T1000 (cell line): ENCODE measurements at regions not wholly inside any gene's neighbourhood (a gene's known extent, or its start where the extent isn't known, plus 50 kb on each side); places are given as distances from the start of the nearest gene placed in this dataset.
"Not testable (repeated sequence)": the region's sequence is repeated elsewhere in the genome, so short reads cannot be mapped to it uniquely, and the experiment has no call there.

ENCODE experiments used
- DNase-seq: peaks from one replicate; lab custom pipeline; 2025; ENCODE audit warnings: mixed read lengths; lab: John Stamatoyannopoulos, UW

DNA sequence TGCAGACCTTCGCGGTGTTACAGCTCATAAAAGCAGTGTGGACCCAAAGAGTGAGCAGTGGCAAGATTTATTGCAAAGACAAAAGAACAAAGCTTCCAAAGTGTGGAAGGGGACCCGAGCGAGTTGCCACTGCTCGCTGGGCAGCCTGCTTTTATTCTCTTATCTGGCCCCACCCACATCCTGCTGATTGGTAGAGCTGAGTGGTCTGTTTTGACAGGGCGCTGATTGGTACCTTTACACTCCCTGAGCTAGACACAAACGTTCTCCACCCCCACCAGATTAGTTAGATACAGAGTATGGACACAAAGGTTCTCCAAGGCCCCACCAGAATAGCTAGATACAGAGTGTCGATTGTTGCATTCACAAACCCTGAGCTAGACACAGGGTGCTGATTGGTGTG lies 156.2 kb upstream of the GIMD1 start:
- not testable (repeated sequence) for DNase-seq

DNA sequence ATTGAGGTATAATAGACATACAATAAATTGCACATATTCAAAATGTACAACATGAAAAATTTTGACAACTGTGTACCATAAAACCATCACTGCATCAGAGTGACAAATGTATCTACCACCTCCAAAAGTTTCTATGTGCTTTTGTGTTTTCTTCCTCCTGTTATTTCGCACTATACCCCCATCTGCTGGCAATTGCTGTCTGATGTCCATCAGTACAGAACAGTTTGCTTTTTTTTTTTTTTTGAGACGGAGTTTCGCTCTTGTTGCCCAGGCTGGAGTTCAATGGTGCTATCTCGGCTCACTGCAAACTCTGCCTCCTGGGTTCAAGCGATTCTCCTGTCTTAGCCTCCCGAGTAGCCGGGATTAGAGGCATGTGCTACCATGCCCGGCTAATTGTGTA lies 154.3 kb upstream of the GIMD1 start:
- no peak for DNase-seq

DNA sequence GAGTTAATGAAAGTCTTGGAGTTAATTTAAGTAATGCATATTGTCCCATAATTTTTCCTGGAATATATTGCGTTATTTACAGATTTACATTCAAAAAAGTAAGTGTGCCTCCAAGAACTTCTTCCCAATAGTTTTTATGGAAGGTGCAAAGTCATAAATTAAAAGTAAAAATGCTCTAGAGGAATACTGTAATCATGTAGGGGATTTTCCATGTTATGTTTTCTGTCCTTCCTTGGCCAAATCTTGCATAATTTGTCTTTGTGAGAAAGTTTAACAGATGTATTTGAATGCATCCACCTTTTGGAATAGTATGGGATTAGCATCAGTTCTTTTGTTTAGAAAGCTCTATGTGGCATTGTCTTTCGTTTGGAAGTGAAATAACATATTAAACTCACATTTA lies 144.1 kb upstream of the GIMD1 start:
- DNase-seq: no peak

DNA sequence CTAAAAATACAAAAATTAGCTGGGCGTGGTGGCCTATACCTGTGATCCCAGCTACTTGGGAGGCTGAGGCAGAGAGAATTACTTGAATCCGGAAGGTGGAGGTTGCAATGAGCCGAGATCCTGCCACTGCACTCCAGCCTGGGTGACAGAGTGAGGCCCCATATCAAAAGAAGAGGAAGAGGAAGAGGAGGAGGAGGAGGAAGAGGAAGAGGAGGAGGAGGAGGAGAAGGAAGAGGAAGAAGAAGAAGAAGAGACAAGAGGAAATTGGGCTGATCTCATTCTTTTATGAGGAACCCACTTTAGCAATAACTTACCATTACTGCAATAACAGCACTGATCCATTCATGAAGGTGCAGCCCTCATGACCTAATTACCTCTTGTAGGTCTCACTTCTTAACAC lies 138.9 kb upstream of the GIMD1 start:
- DNase-seq: no peak

DNA sequence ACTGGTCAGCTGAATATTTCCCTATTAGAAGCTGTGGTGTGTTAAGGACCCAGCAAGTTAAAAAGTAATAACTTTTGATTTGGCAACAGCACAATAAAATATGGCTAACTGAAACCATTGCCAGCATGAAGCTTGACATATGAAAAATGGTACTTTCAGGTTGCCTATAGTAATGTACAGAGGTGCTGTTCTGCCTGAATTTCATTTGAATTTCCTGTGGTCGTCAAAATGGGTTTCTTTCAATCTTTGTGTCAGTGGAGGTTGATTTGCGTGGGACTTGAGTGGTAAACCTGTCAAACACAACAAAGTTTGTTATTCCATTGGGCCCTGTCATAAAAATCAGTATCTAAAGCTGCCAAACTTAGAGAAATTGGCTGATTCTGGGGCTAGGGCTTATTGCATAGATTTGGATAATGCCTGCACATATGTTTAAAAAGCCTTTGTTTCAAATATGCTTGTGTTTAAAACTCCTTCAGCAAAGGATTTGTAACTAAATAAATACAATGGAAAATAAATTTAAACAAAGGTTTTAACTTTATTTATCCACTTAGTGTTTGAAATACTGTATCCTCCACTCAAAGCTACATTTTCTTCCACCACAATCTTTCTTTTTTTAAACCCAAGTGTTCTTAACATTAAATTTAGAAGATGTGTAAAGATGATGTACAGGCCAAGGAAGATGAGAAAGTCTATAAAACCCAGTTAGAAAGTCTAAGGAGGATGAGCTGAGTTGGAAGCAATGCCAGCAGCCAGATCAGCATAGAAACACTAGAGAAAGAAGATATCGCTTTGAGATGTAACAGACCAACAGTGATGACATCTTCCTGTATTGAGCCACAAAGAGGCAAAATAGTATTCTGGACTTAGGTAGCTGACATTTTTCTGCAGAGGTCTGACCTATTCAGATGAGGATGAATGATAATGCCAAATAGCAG lies 134.8 kb upstream of the GIMD1 start:
- DNase-seq: no peak

DNA sequence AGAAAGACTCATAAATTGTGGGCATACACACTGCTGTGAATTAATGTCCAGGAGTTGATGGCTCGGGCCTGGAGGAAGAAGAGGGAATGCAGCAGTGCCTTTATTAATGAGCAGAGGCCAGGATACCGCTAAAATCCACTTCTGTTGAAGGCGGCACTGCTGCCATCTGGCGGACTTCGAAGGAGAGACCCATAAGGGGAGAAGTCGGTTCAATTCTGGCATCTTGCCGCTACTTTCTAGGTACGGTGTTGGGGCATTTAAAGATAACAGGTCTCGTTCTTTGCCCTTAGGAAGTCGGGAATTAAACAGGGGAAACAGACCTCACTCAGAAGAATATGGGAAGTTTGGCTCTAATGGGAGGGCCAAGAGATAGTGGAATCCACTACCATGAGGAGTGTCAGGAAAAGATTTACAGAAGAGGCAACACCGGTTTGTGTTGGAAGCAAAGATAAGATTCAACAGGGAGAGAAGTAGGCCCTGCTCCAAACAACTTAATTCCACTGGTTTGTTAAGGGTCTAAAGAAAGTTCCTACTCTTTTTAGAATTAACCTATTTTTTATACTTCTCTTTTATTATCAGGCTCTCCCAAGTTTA lies 133.6 kb upstream of the GIMD1 start:
- no peak for DNase-seq

DNA sequence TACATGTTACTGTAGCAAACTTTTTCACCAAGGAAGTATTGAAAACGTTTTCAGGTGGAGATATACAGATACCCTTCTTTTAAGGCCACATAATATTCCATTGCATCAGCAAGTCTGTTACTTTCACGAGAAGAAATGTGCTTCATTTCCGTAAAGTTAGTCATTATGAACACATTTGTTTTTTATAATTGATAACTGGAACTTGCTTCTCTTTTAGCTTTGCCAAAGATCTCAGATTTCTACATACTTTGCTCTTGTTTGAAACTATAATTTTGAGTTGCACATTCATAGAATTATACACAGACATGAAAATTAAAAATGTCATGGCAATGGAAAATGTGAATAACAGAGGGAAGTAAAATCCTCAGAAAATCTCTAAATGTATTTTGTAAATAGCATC lies 128.7 kb upstream of the GIMD1 start:
- DNase-seq: no peak

DNA sequence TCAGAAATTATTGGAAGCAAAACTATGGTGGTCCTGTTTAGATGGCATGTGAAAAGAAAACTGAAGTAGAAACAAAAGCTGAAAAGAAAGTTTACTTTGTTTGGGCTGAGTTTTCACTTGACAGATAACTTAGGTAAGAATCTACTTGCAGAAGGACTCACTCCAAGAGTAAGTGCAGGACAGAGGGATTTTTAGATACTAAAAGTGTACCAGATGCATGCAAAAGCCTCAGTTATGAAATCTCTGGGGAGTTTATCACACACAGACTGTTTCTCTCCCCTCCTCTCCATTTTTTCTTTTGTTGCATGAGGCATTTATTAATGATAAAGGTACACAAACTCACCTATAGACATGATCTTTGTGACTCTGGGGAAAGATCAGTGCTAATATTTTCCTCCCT lies 127.5 kb upstream of the GIMD1 start:
- no peak for DNase-seq

DNA sequence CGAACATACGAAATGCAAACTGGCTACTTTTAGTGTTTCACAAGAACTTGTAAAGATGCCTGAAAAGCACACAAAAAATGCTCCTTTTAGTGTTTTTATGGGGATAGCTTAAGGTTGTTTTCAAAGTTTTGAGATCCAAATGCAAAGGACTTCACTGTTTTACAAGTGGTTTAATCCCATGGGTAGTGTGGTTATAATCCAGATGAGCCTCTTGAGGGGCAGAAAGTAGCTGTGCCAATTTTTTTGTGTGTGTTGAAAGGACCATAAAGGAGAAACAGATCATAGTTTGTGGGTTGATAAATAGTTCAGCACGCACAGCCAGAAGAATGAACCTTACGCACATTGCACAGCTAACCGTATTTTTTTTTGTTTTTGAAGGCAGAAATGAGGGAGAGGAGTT lies 126.9 kb upstream of the GIMD1 start:
- DNase-seq: no peak

DNA sequence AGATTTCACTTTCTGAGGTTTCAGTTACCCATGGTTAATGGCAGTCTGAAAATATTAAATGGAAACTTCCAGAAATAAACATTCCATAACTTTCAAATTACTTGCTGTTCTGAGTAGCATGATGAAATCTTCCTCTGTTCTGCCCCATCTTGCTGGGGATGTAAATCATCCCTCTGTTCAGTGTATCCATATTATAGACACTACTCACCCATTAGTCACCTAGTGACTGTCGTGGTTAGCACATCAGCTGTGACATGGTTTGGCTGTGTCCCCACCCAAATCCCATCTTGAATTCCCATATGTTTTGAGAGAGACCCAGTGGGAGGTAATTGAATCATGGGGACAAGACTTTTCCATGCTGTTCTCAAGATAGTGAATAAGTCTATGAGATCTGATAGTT lies 125.5 kb upstream of the GIMD1 start:
- no peak for DNase-seq

DNA sequence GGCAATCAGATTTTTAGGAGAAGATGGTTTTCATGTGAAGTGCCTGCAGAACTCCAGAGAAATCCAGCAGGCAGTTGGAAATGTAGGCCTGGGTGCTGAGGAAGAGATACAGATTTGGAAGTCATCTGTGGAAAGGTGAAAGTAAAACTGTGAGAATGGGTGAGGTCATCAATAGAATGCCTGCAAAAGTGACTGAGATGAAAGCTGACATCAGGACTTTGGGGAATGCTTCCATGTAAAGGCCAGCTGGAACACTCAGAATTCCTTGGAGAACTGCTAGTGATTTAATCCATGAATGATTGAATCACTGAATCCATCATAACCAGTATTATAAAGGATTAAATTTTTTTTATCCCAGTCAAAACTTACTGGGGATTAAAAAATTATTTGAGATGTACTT lies 124.5 kb upstream of the GIMD1 start:
- no peak for DNase-seq

DNA sequence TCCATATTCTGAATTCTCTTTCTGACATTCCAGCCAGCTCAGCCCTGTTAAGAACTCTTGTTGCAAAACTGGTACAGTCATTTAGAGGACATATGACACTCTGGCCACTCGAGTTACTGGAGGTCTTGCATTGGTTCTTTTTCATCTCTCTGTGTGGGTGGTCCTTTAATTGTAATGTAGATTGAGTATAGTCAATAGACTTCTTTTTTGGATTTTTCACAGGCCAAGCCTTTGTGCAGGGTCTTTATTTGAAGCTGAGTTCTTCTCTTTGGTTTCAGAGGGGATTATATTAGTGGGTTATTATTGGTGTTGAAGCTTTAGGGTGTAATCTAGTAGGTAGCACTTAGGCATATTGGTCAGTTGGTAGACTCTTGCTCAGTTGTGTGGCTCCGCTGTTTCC lies 118.0 kb upstream of the GIMD1 start:
- no peak for DNase-seq

DNA sequence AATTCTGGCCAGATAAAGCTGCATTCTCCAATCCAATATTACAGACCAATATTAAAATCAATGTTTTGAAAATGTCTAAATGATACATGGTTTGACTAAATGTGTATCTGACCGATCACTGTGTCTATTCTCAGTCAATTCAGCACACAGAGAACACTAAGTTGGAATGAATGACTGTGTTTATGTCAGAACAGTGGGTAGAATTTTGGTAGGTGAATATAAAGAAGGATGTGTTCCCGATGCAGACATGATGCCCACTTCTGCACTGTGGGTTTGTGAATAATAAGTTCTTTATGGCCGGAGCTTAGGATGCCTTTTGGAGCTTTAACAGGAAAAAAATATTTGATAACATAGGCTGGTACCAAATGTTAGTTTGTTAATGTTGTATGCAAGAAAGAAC lies 113.2 kb upstream of the GIMD1 start:
- no peak for DNase-seq

DNA sequence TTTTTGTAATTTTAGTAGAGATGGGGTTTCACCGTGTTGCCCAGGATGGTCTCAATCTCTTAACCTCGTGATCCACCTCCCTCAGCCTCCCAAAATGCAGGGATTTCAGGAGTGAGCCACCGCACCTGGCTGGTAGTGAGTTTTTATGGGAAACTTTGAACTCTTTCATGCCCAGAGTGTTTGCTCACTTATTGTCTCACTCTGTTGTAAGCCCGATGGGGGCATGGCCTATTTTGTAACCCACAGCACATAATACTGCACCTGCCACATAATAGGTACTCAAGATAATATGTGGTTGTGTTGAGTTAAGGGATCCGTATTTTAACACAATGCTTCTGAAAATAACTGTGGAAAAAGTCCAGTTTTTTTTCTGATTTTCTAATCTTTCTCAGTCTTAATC lies 109.6 kb upstream of the GIMD1 start:
- DNase-seq: no peak

DNA sequence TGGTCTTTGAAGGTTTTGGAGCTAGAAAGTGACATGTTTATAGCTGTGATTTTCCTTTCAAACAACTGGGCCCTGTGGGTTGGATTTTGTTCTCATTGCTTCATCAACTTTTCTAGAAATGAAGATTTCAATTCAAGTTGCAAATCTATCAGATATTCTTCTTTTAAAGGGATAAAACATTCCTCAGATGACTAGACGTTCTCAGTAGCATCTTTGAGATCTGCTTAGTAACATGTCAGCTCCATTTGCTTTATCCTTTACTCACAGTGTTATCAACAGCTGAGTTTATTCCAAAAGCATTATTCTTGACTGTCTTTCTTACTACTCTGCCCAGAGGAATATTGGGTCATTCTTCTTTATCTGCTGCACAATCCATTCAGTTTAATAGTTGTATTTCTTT lies 108.2 kb upstream of the GIMD1 start:
- no peak for DNase-seq

DNA sequence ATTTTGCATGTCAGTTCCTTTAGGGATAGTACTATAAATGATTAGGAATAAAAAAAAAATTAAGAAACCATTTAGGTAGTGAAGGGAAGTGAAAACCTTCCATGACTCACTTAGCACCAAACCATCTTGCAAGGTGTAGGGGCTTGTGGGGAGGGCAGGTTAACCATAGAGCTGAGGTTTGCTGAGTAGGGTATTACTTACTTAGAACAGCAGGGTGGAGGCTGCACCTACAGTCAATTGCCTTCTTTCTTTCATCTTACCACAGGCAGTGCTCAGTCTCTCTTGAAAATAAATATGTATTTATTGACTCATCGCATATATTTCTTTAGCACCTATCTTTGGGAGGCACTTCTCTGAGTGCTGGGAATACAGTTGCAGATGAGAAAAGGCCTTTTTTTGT lies 104.9 kb upstream of the GIMD1 start:
- DNase-seq: no peak

DNA sequence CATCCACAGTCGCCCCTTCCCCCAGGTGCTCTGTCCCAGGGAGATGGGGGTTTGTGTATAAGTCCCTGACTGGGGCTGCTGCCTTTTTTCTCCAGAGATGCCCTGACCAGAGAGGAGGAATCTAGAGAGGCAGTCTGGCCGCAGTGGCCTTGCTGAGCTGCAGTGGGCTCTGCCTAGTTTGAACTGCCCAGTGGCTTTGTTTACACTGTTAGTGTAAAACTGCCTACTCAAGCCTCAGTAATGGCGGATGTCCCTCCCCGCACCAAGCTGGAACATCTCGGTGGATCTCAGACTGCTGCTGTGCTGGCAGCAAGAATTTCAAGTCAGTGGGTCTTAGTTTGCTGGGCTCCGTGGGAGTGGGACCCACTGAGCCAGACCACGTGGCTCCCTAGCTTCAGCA lies 102.6 kb upstream of the GIMD1 start:
- no peak for DNase-seq

DNA sequence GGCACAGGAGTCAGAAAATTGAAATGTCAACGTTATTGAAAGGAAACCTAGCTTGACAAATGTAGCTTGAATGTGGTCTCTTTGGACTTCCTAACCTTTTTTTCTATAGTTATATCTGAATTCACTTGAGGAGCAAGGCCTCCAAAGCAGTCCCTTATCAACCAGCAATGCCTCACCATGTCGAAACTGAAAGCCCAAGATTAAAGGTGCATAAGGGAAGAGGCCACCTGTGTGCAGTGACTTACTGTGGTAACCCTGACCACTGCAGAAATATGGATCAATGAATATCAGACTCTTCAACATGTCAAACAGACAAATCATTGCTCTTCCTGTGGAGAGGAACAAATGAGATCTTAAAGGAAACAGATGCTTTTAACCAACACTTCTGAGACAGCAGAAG lies 95.0 kb upstream of the GIMD1 start:
- no peak for DNase-seq

DNA sequence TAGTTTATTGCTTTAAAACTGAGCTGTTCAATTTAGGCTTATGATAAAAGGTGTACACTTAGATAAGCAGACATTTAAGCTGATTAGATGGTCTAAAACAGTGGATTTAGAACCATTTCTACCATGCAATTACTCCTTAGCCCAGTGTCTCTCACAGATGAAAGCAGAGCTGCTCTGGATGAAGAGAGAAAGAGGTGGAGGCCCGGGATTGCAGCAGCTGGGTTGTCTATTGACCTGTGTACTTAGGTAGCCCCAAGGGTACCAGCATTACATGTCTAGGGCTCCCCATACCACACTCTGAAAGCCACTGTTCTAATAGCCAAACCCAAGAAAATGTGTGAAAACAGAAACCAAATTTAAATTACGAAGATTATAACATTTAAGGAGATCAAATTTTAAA lies 86.0 kb upstream of the GIMD1 start:
- no peak for DNase-seq

DNA sequence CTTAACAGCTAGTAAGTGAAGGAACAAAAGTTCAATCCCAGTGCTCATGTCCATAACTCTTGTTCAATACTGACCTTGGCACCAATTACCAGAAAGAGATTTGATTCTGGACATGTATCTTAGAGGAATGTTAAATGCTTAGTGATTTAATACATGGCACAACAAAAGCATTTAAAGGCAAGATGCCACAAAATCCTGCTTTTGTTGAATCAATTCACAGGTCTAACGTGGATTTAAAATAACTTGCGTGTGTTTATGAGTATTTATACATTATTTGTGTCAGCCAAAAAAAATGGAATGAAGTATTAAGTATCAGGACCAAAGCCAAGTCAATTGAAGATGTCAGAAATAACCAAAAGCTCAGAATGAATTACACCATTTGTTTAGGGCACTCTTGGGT lies 85.4 kb upstream of the GIMD1 start:
- no peak for DNase-seq

DNA sequence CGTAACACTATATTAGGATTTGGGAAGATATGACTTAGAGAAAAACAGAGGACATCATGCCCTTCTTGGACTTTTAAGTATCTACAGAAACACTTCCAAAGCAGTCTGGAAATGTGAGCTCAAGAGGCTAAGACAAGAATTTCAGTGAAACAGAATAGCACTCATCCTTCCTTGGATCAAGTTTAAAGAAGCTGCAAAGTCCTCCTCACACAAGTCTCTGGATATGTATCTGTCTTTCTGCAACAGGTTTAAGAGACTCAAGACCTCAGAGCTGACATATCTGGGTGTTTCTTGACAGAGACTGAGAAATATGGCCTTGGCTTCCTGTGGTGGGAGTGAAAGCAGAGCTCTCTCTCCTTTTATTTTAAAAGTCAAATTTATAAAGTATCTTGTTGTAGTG lies 82.5 kb upstream of the GIMD1 start:
- no peak for DNase-seq

DNA sequence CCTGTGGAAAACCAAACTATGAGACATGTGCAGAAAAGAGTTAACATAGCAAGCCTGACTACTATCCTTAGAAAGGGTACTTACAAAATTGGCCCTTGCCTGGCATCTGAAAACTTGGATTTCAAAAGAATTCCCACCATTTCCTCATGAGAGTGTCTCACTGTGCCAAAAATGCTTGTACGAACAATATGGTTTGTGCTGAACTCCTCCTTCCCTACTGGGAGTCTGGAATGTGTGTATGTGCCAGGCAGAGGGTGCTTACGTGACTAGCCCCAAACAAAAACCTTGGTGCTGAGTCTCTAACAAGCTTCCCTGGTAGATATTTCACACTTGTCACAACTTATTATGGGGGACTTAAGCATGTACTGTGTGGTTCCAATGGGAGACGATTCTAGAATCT lies 81.7 kb upstream of the GIMD1 start:
- DNase-seq: no peak

DNA sequence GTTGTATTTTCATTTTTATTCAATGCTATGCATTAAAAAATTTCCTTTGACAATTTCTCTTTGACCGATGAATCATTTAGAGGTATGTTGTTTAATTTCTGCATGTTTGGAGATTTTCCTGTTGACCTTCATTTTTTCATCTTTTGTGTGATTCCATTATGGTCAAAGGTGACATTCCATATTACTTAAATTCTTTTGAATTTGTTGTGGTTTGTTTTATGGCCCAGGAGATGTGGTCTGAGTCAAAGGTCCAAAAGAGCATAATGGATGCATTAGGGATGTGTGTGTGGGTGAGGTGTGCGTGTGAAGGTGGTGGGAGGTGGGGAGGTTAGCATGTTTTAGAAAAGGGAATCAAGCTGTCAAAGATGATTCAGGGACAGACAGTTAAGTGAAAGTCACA lies 76.0 kb upstream of the GIMD1 start:
- no peak for DNase-seq

DNA sequence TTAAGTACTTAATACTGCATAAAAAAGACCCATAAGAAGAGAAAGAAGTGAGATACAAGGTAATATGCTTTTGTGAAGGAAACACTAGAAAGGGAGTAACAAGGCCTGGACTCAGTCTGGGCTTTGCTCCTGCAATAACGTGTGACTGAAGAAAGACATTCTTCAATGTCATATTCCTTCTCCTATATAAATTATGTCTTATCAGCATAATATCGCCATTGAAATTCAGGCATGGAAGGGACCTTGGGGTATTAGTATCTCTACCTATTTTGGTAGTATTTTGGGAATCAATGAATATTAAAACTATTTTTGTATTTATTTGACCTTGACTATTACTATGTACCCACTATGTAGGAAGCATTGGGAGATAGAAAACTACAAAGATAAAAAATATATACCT lies 62.2 kb upstream of the GIMD1 start:
- no peak for DNase-seq
